NCI-H2227 treated with DMSO at 0.1 percent for 48 hours (cell line): ENCODE measurements at regions not wholly inside any gene's neighbourhood (a gene's known extent, or its start where the extent isn't known, plus 50 kb on each side); places are given as distances from the start of the nearest gene placed in this dataset.
"Not testable (repeated sequence)": the region's sequence is repeated elsewhere in the genome, so short reads cannot be mapped to it uniquely, and the experiment has no call there.

Source experiments
- DNase-seq: peaks from one replicate; lab custom pipeline; 2025; lab: John Stamatoyannopoulos, UW

- no peak for DNase-seq
Measured at GRCh38 chr22:48729499-48730171, 1098.0 kb downstream of the BRD1 start.

GRCh38 chr22:48727454-48728058, 1100.1 kb downstream of the BRD1 start:
- DNase-seq = no peak

GRCh38 chr22:48724899-48725298, 1102.8 kb downstream of the BRD1 start:
- DNase-seq = no peak

- no peak for DNase-seq
Measured at GRCh38 chr22:48722661-48723060, 1105.0 kb downstream of the BRD1 start.

GRCh38 chr22:48721395-48721669, 1106.3 kb downstream of the BRD1 start:
- no peak for DNase-seq

GRCh38 chr22:48720662-48721394, 1106.8 kb downstream of the BRD1 start:
- no peak for DNase-seq

GRCh38 chr22:48719978-48720661, 1107.6 kb downstream of the BRD1 start:
- DNase-seq = no peak

GRCh38 chr22:48718818-48719500, 1108.7 kb downstream of the BRD1 start:
- DNase-seq = no peak

GRCh38 chr22:48717883-48718817, 1109.5 kb downstream of the BRD1 start:
- DNase-seq = no peak

GRCh38 chr22:48717076-48717810, 1110.4 kb downstream of the BRD1 start:
- DNase-seq = no peak

GRCh38 chr22:48716154-48716553, 1111.5 kb downstream of the BRD1 start:
- DNase-seq = not testable (repeated sequence)

GRCh38 chr22:48715511-48715910, 1112.2 kb downstream of the BRD1 start:
- no peak for DNase-seq

GRCh38 chr22:48714231-48714630, 1113.4 kb downstream of the BRD1 start:
- no peak for DNase-seq

GRCh38 chr22:48713272-48714205, 1114.1 kb downstream of the BRD1 start:
- DNase-seq = no peak

GRCh38 chr22:48712558-48713271, 1115.0 kb downstream of the BRD1 start:
- no peak for DNase-seq

GRCh38 chr22:48711669-48712068, 1116.0 kb downstream of the BRD1 start:
- DNase-seq = no peak

GRCh38 chr22:48711031-48711431, 1116.6 kb downstream of the BRD1 start:
- no peak for DNase-seq

- DNase-seq = no peak
Measured at GRCh38 chr22:48710410-48710809, 1117.3 kb downstream of the BRD1 start.

GRCh38 chr22:48709976-48710375, 1117.7 kb downstream of the BRD1 start:
- no peak for DNase-seq
